ENCODE measurements at regions not wholly inside any gene's neighbourhood (a gene's known extent, or its start where the extent isn't known, plus 50 kb on each side); places are given as distances from the start of the nearest gene placed in this dataset.

- Histone ChIP-seq H2AFZ (ENCODE audit: low read length) (no peak overlapping the region), H3F3A (ENCODE audit: low read depth) (0 out of 2 replicates have a peak, but pooled peaks cover 3% of the 10 kb centered on the region), H3K79me2 (ENCODE audit: insufficient read depth, low read length) (no peaks in the 10 kb centered on the region), H3K36me3 (ENCODE audit: insufficient read depth, low read length) (no peaks in the 10 kb centered on the region), H3K27me3 (ENCODE audit: insufficient read depth, low read length, poor library complexity, severe bottlenecking) (no peaks in the 10 kb centered on the region), H4K20me1 (ENCODE audit: insufficient read depth, low read length, poor library complexity, severe bottlenecking) (no peaks in the 10 kb centered on the region), H3K4me1 (ENCODE audit: insufficient read depth, low read length, poor library complexity, severe bottlenecking) (peaks cover 32% of the 10 kb centered on the region), H3K9ac (ENCODE audit: low read depth, low read length, poor library complexity, severe bottlenecking) (no peak overlapping the region), H3K9me2 (replicated peaks; ENCODE audit: low read depth, low read length) (no peaks in the 10 kb centered on the region), H3K4me3 (ENCODE audit: low read length, poor library complexity, severe bottlenecking) (no peak overlapping the region), H3K9me3 (ENCODE audit: insufficient read depth, low read depth, low read length) (no peaks in the 10 kb centered on the region), H3K4me2 (ENCODE audit: low read depth, low read length, poor library complexity, severe bottlenecking) (no peak overlapping the region)
- TF ChIP-seq CTCF (conservative IDR thresholded peaks at IDR 0.05; ENCODE audit: low read length) (no peak), EZH2phosphoT487 (IDR thresholded peaks at IDR 0.05; ENCODE audit: borderline replicate concordance) (no peak)
Measured at GRCh38 chr4:95987851-95988250, 148.0 kb downstream of the PDHA2 start.

GRCh38 chr4:95998311-95998710 lies 158.4 kb downstream of the PDHA2 start:
- Histone ChIP-seq H3K36me3 (ENCODE audit: insufficient read depth, low read length) (no peaks in the 10 kb centered on the region), H3K4me1 (ENCODE audit: insufficient read depth, low read length, poor library complexity, severe bottlenecking) (no peaks in the 10 kb centered on the region), H3K4me2 (ENCODE audit: low read depth, low read length, poor library complexity, severe bottlenecking) (no peak overlapping the region), H3K9me3 (ENCODE audit: insufficient read depth, low read depth, low read length) (no peaks in the 10 kb centered on the region), H3K27me3 (ENCODE audit: insufficient read depth, low read length, poor library complexity, severe bottlenecking) (peaks cover 3% of the 10 kb centered on the region), H4K20me1 (ENCODE audit: insufficient read depth, low read length, poor library complexity, severe bottlenecking) (no peaks in the 10 kb centered on the region), H3K9me2 (replicated peaks; ENCODE audit: low read depth, low read length) (no peaks in the 10 kb centered on the region), H3K4me3 (ENCODE audit: low read length, poor library complexity, severe bottlenecking) (no peak overlapping the region), H2AFZ (ENCODE audit: low read length) (no peak overlapping the region), H3K79me2 (ENCODE audit: insufficient read depth, low read length) (no peaks in the 10 kb centered on the region), H3F3A (ENCODE audit: low read depth) (no peaks in the 10 kb centered on the region), H3K9ac (ENCODE audit: low read depth, low read length, poor library complexity, severe bottlenecking) (no peak overlapping the region)
- TF ChIP-seq EZH2phosphoT487 (IDR thresholded peaks at IDR 0.05; ENCODE audit: borderline replicate concordance) = no peak
- no peak for TF ChIP-seq CTCF (conservative IDR thresholded peaks at IDR 0.05; ENCODE audit: low read length)

GRCh38 chr4:96003951-96004740 lies 164.3 kb downstream of the PDHA2 start:
- no peak overlapping the region; the same call in 1 of the 2 replicates for H2AFZ ChIP-seq (ENCODE audit: low read length)
- H3K9me3 ChIP-seq (ENCODE audit: insufficient read depth, low read depth, low read length) = no peaks in the 10 kb centered on the region

More at GRCh38 chr4:96003951-96004740, 164.3 kb downstream of the PDHA2 start:
- no peak for TF ChIP-seq CTCF (conservative IDR thresholded peaks at IDR 0.05; ENCODE audit: low read length)
- TF ChIP-seq EZH2phosphoT487 (IDR thresholded peaks at IDR 0.05; ENCODE audit: borderline replicate concordance) = no peak
- no peaks in the 10 kb centered on the region for H3K79me2 ChIP-seq (ENCODE audit: insufficient read depth, low read length)
- H4K20me1 ChIP-seq (ENCODE audit: insufficient read depth, low read length, poor library complexity, severe bottlenecking) = no peaks in the 10 kb centered on the region
- no peaks in the 10 kb centered on the region for H3K36me3 ChIP-seq (ENCODE audit: insufficient read depth, low read length)
- no peak overlapping the region for H3K4me3 ChIP-seq (ENCODE audit: low read length, poor library complexity, severe bottlenecking)
- no peak overlapping the region for H3K4me2 ChIP-seq (ENCODE audit: low read depth, low read length, poor library complexity, severe bottlenecking)
- no peaks in the 10 kb centered on the region for H3K27me3 ChIP-seq (ENCODE audit: insufficient read depth, low read length, poor library complexity, severe bottlenecking)
- H3K9me2 ChIP-seq (replicated peaks; ENCODE audit: low read depth, low read length) = no peaks in the 10 kb centered on the region
- H3K9ac ChIP-seq (ENCODE audit: low read depth, low read length, poor library complexity, severe bottlenecking) = no peak overlapping the region
- H3K4me1 ChIP-seq (ENCODE audit: insufficient read depth, low read length, poor library complexity, severe bottlenecking) = no peaks in the 10 kb centered on the region
- H3F3A ChIP-seq (ENCODE audit: low read depth) = no peaks in the 10 kb centered on the region
